Common myeloid progenitor, CD34-positive (primary cell): ENCODE measurements at regions not wholly inside any gene's neighbourhood (a gene's known extent, or its start where the extent isn't known, plus 50 kb on each side); places are given as distances from the start of the nearest gene placed in this dataset.

Experiments
- CTCF ChIA-PET: fragments of 350-600 bp; sonication (Branson Sonifier 250); formaldehyde crosslinking; loops from one replicate; lab custom pipeline; 2021; ENCODE audit warnings: antibody characterized with exemption; lab: Charles Lee
- POLR2A ChIA-PET: fragments of 350-600 bp; sonication (Branson Sonifier 250); formaldehyde crosslinking; loops from one replicate; lab custom pipeline; 2021; ENCODE audit warnings: antibody characterized with exemption; lab: Charles Lee
- DNase-seq, 3 donors: peaks; one replicate each; pipeline versions ENCODE4 v3.0.0 to v3.0.0-alpha.2; 2013
- H3K27ac ChIP-seq, 2 experiments: 1 replicate in 1 of 2; 2 replicates in 1 of 2; pipeline ENCODE4 v1.7.0; 2013; ENCODE audit warnings: inconsistent platforms in 2 of 2, low read length in 2 of 2, mild to moderate bottlenecking in 2 of 2, low read depth in 1 of 2, moderate library complexity in 1 of 2; ENCODE audit not compliant: severe bottlenecking in 2 of 2, insufficient read depth in 1 of 2, poor library complexity in 1 of 2
- H3K27me3 ChIP-seq, 5 experiments: replicated peaks in 2 of 5; 1 replicate in 3 of 5; 2 replicates in 2 of 5; pipeline versions ENCODE4 v1.6.1 to v1.7.0; 2013; ENCODE audit warnings: low read length in 4 of 5, mild to moderate bottlenecking in 2 of 5, moderate library complexity in 2 of 5, inconsistent platforms in 1 of 5; ENCODE audit not compliant: insufficient read depth in 5 of 5, control insufficient read depth in 4 of 5
- H3K36me3 ChIP-seq, 4 experiments: 1 replicate in 2 of 4; 2 replicates in 2 of 4; pipeline versions ENCODE4 v1.6.1 to v1.7.0; 2013; ENCODE audit warnings: low read length in 3 of 4, control low read depth in 1 of 4, mild to moderate bottlenecking in 1 of 4; ENCODE audit not compliant: control insufficient read depth in 4 of 4, insufficient read depth in 4 of 4
- H3K4me1 ChIP-seq, 4 experiments: 1 replicate in 3 of 4; 2 replicates in 1 of 4; pipeline versions ENCODE4 v1.6.1 to v1.7.1; 2013; ENCODE audit warnings: low read length in 3 of 4, mild to moderate bottlenecking in 3 of 4, control low read depth in 1 of 4, inconsistent platforms in 1 of 4, moderate library complexity in 1 of 4; ENCODE audit not compliant: control insufficient read depth in 4 of 4, insufficient read depth in 4 of 4; ENCODE audit errors: control extremely low read depth in 1 of 4
- H3K4me3 ChIP-seq, 7 experiments: 1 replicate in 4 of 7; 2 replicates in 3 of 7; pipeline versions ENCODE4 v1.5.1 to v1.7.0; 2013; ENCODE audit warnings: mild to moderate bottlenecking in 7 of 7, low read length in 6 of 7, moderate library complexity in 6 of 7, inconsistent platforms in 2 of 7, low read depth in 2 of 7, control low read depth in 1 of 7; ENCODE audit not compliant: insufficient read depth in 4 of 7, control insufficient read depth in 1 of 7; ENCODE audit errors: extremely low read depth in 1 of 7
- H3K9me3 ChIP-seq, 5 experiments: 1 replicate in 4 of 5; 2 replicates in 1 of 5; pipeline versions ENCODE4 v1.6.1 to v1.7.1; 2013; ENCODE audit warnings: low read length in 4 of 5, mild to moderate bottlenecking in 2 of 5, inconsistent platforms in 1 of 5, low read depth in 1 of 5, moderate library complexity in 1 of 5; ENCODE audit not compliant: control insufficient read depth in 4 of 5, insufficient read depth in 2 of 5; ENCODE audit errors: control extremely low read depth in 1 of 5
- WGBS: methylation state at CpG from one replicate; pipeline ENCODE4 v1.1.5; 2013; ENCODE audit not compliant: insufficient coverage; 5-methylcytosine and 5-hydroxymethylcytosine counted together

- no peak overlapping the region for H3K27ac ChIP-seq
- ChIA-PET CTCF (interaction anchor here (1.4 to 1.5 kb wide), 2 partner anchors 43 to 181 kb away, joined by 3 read pairs; no protein-coding TSS in a partner anchor), POLR2A (no interaction called here)
- WGBS = 92% methylated on average over 2 of the region's 3 CpGs
- H3K36me3 ChIP-seq = no peaks in the 10 kb centered on the region
- no peak overlapping the region for H3K4me3 ChIP-seq
- H3K27me3 ChIP-seq = no peaks in the 10 kb centered on the region
- DNase-seq = no peak
- H3K4me1 ChIP-seq = peaks cover 0 to 12% (median 8%) of the 10 kb centered on the region in 4 experiments
- H3K9me3 ChIP-seq = no peaks in the 10 kb centered on the region
These were observed 324.5 kb upstream of the WWC1 start for GRCh38 chr5:167966979-167967378.

- no peaks in the 10 kb centered on the region for H3K27me3 ChIP-seq
- CTCF ChIA-PET = interaction anchor here (1.0 to 1.5 kb wide), 3 partner anchors 9 to 181 kb away, joined by 3 read pairs; no protein-coding TSS in a partner anchor
- H3K9me3 ChIP-seq = no peaks in the 10 kb centered on the region
- no peaks in the 10 kb centered on the region for H3K36me3 ChIP-seq
- DNase-seq = peak in 2 of 3 donors; percentile 35 to 49
- peak overlapping the region in 2 of 7 experiments; percentile 6 to 46 for H3K4me3 ChIP-seq
- 11% methylated on average over 5 of the region's 7 CpGs for WGBS
- peaks cover 0 to 12% (median 8%) of the 10 kb centered on the region in 4 experiments for H3K4me1 ChIP-seq
- POLR2A ChIA-PET = no interaction called here
- no peak overlapping the region for H3K27ac ChIP-seq
These were observed 323.8 kb upstream of the WWC1 start for GRCh38 chr5:167967494-167968177.

GRCh38 chr5:167968837-167969236, 322.6 kb upstream of the WWC1 start:
- H3K27me3 ChIP-seq = no peaks in the 10 kb centered on the region
- CTCF ChIA-PET = interaction anchor here (1.0 to 1.1 kb wide), 2 partner anchors 8 to 17 kb away, joined by 3 read pairs; no protein-coding TSS in a partner anchor
- 96% methylated on average over 3 of the region's 4 CpGs for WGBS
- no peaks in the 10 kb centered on the region for H3K36me3 ChIP-seq
- no peaks in the 10 kb centered on the region for H3K9me3 ChIP-seq
- no peak for DNase-seq
- POLR2A ChIA-PET = no interaction called here
- peaks cover 0 to 12% (median 8%) of the 10 kb centered on the region in 4 experiments for H3K4me1 ChIP-seq
- H3K27ac ChIP-seq = no peak overlapping the region
- no peak overlapping the region for H3K4me3 ChIP-seq

GRCh38 chr5:167969998-167970397, 321.4 kb upstream of the WWC1 start:
- no peak overlapping the region for H3K4me3 ChIP-seq
- ChIA-PET POLR2A (no interaction called here), CTCF (interaction anchor here (0.7 to 1.4 kb wide), 2 partner anchors 241 to 247 kb away, joined by 3 read pairs; no protein-coding TSS in a partner anchor)
- H3K4me1 ChIP-seq = peaks cover 0 to 12% (median 8%) of the 10 kb centered on the region in 4 experiments
- no peaks in the 10 kb centered on the region for H3K9me3 ChIP-seq
- WGBS = 95% methylated on average over 4 of the region's 4 CpGs
- no peaks in the 10 kb centered on the region for H3K36me3 ChIP-seq
- no peaks in the 10 kb centered on the region for H3K27me3 ChIP-seq
- no peak overlapping the region for H3K27ac ChIP-seq
- no peak for DNase-seq

DNA sequence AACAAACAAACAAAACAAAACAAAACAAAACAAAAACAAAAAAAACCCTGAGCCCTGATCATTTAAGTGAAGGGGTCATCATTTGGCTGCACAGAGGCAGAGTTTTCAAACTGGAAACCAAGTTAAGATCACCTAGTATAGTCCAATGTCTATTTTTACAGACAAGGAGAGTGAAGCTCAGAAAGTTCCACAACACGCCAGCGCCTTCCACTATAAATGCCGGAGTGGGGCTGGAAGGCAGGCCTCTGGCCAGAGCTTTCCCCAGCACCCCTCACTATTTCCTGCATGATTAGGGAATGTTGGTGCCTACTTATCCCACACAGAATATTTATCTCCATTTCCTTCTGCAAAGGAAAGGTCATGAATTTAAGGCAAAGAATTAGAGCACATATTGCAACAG, 319.7 kb upstream of the WWC1 start:
- POLR2A ChIA-PET = no interaction called here
- CTCF ChIA-PET = no interaction called here
- Histone ChIP-seq H3K27ac (no peak overlapping the region), H3K27me3 (no peaks in the 10 kb centered on the region), H3K4me1 (peaks cover 0 to 12% (median 8%) of the 10 kb centered on the region in 4 experiments), H3K9me3 (no peaks in the 10 kb centered on the region), H3K36me3 (no peaks in the 10 kb centered on the region), H3K4me3 (no peak overlapping the region)
- no peak for DNase-seq
- WGBS = 95% methylated on average over 3 of the region's 3 CpGs

GRCh38 chr5:167973126-167973525, 318.3 kb upstream of the WWC1 start:
- no peak overlapping the region for H3K27ac ChIP-seq
- WGBS = 96% methylated on average over 3 of the region's 4 CpGs
- ChIA-PET POLR2A (no interaction called here), CTCF (no interaction called here)
- peaks cover 0 to 2% (median under 1%) of the 10 kb centered on the region in 4 experiments for H3K4me1 ChIP-seq
- H3K9me3 ChIP-seq = no peaks in the 10 kb centered on the region
- H3K36me3 ChIP-seq = no peaks in the 10 kb centered on the region
- no peaks in the 10 kb centered on the region for H3K27me3 ChIP-seq
- H3K4me3 ChIP-seq = no peak overlapping the region
- no peak for DNase-seq

DNA sequence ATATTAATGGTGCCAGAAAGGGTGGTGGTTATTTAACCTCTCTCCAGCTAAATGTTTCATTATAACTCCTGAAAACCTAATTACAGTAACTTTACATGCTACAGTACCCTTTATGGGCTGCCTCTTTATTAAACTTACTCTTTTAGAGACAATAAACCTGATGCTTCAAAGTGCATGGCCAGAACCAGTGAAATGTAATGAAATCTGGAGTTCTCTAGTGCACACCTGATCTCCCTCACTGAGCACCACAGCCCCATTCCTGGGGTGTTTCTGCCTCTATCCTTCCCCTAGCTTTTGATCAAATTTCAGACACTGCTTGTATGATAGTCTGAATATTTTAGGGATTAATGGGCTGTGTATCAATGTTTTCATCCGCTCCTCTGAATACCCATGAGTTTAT, 306.5 kb upstream of the WWC1 start:
- H3K27me3 ChIP-seq = peaks cover 0 to 5% (median 0%) of the 10 kb centered on the region in 5 experiments
- CTCF ChIA-PET = no interaction called here
- 100% methylated on average over 1 of the region's 1 CpG for WGBS
- H3K4me1 ChIP-seq = no peaks in the 10 kb centered on the region
- POLR2A ChIA-PET = no interaction called here
- no peak for DNase-seq
- H3K36me3 ChIP-seq = no peaks in the 10 kb centered on the region
- no peak overlapping the region for H3K4me3 ChIP-seq
- H3K27ac ChIP-seq = no peak overlapping the region
- H3K9me3 ChIP-seq = peaks cover 0 to 3% (median 0%) of the 10 kb centered on the region in 5 experiments
